ENCODE measurements at regions not wholly inside any gene's neighbourhood (a gene's known extent, or its start where the extent isn't known, plus 50 kb on each side); places are given as distances from the start of the nearest gene placed in this dataset.

GRCh38 chr5:53291528-53291927, 182.0 kb upstream of the MOCS2 start:
- Histone ChIP-seq H3K9me3 (ENCODE audit: control extremely low read depth in 1 of 3, control insufficient read depth in 2 of 3, insufficient read depth in 1 of 3, low read length in 2 of 3) (peaks cover 0 to 4% (median 4%) of the 10 kb centered on the region in 3 donors), H3K9ac (ENCODE audit: low read length) (no peak overlapping the region), H3K4me1 (ENCODE audit: control insufficient read depth in 2 of 2, insufficient read depth in 2 of 2, low read length in 2 of 2) (no peaks in the 10 kb centered on the region), H3K4me3 (ENCODE audit: control extremely low read depth in 1 of 5, extremely low read depth in 1 of 5, insufficient read depth in 1 of 5, low read depth in 2 of 5, low read length in 4 of 5) (no peak overlapping the region), H3K27me3 (replicated peaks in 1 of 4; ENCODE audit: control extremely low read depth in 1 of 4, control insufficient read depth in 3 of 4, insufficient read depth in 4 of 4, low read length in 3 of 4) (no peaks in the 10 kb centered on the region), H2AFZ (ENCODE audit: insufficient read depth, low read depth, low read length, poor library complexity, severe bottlenecking) (no peak overlapping the region), H3K79me2 (ENCODE audit: control insufficient read depth, insufficient read depth, low read length) (no peaks in the 10 kb centered on the region), H3K4me2 (replicated peaks; ENCODE audit: low read depth, low read length, poor library complexity, severe bottlenecking) (no peak overlapping the region), H4K20me1 (ENCODE audit: control insufficient read depth, insufficient read depth, low read length, poor library complexity, severe bottlenecking) (no peaks in the 10 kb centered on the region), H3K27ac (ENCODE audit: low read length in 2 of 2) (no peak overlapping the region), H3K36me3 (replicated peaks in 1 of 2; ENCODE audit: control extremely low read depth in 1 of 2, control insufficient read depth in 1 of 2, extremely low read depth in 1 of 2, insufficient read depth in 2 of 2, low read length in 1 of 2) (no peaks in the 10 kb centered on the region)
- intact Hi-C loops (cut with micrococcal nuclease): no loop called here
- Mint-ChIP-seq H3K27me3 (no peaks in the 10 kb centered on the region), H3K4me3 (no peak overlapping the region), H3K4me1 (no peaks in the 10 kb centered on the region), H3K9me3 (ENCODE audit: insufficient read depth) (peaks cover 2% of the 10 kb centered on the region), H3K27ac (no peak overlapping the region)
- POLR2A ChIA-PET: no interaction called here
- no peak for TF ChIP-seq CTCF (IDR thresholded peaks at IDR 0.05)
- no peak for TF ChIP-seq EZH2 (IDR thresholded peaks at IDR 0.05; ENCODE audit: borderline replicate concordance, insufficient read depth, low read depth, low read length, poor library complexity, severe bottlenecking)
- CTCF ChIA-PET: no interaction called here
- ATAC-seq (ENCODE audit: low read depth) (no peak), DNase-seq (no peak)

- Mint-ChIP-seq H3K27me3 (no peaks in the 10 kb centered on the region), H3K27ac (no peak overlapping the region), H3K4me1 (no peaks in the 10 kb centered on the region), H3K4me3 (no peak overlapping the region), H3K9me3 (ENCODE audit: insufficient read depth) (no peaks in the 10 kb centered on the region)
- DNase-seq: no peak
- Histone ChIP-seq H3K4me2 (replicated peaks; ENCODE audit: low read depth, low read length, poor library complexity, severe bottlenecking) (no peak overlapping the region), H2AFZ (ENCODE audit: insufficient read depth, low read depth, low read length, poor library complexity, severe bottlenecking) (no peak overlapping the region), H3K27ac (ENCODE audit: low read length in 2 of 2) (no peak overlapping the region), H3K79me2 (ENCODE audit: control insufficient read depth, insufficient read depth, low read length) (no peaks in the 10 kb centered on the region), H3K36me3 (replicated peaks in 1 of 2; ENCODE audit: control extremely low read depth in 1 of 2, control insufficient read depth in 1 of 2, extremely low read depth in 1 of 2, insufficient read depth in 2 of 2, low read length in 1 of 2) (no peaks in the 10 kb centered on the region), H3K27me3 (replicated peaks in 1 of 4; ENCODE audit: control extremely low read depth in 1 of 4, control insufficient read depth in 3 of 4, insufficient read depth in 4 of 4, low read length in 3 of 4) (no peaks in the 10 kb centered on the region), H3K4me3 (ENCODE audit: control extremely low read depth in 1 of 5, extremely low read depth in 1 of 5, insufficient read depth in 1 of 5, low read depth in 2 of 5, low read length in 4 of 5) (no peak overlapping the region), H3K9me3 (ENCODE audit: control extremely low read depth in 1 of 3, control insufficient read depth in 2 of 3, insufficient read depth in 1 of 3, low read length in 2 of 3) (no peaks in the 10 kb centered on the region), H4K20me1 (ENCODE audit: control insufficient read depth, insufficient read depth, low read length, poor library complexity, severe bottlenecking) (no peaks in the 10 kb centered on the region), H3K4me1 (ENCODE audit: control insufficient read depth in 2 of 2, insufficient read depth in 2 of 2, low read length in 2 of 2) (no peaks in the 10 kb centered on the region), H3K9ac (ENCODE audit: low read length) (no peak overlapping the region)
- no peak for ATAC-seq (ENCODE audit: low read depth)
- WGBS (ENCODE audit: insufficient coverage): no CpG with 5 or more reads among the region's 5 CpGs
- ChIA-PET POLR2A (no interaction called here), CTCF (no interaction called here)
- TF ChIP-seq CTCF (IDR thresholded peaks at IDR 0.05) (no peak), EZH2 (IDR thresholded peaks at IDR 0.05; ENCODE audit: borderline replicate concordance, insufficient read depth, low read depth, low read length, poor library complexity, severe bottlenecking) (no peak)
- intact Hi-C loops (cut with micrococcal nuclease): no loop called here
Observed at GRCh38 chr5:53298841-53299240, 181.6 kb upstream of the FST start.

Measured in B cell (primary cell).